DND-41 (cell line): ENCODE measurements at regions not wholly inside any gene's neighbourhood (a gene's known extent, or its start where the extent isn't known, plus 50 kb on each side); places are given as distances from the start of the nearest gene placed in this dataset.

Experiments used
- ATAC-seq: fragments of 200-7000 bp; cut with Tn5 transposase; 3 replicates; pipeline ENCODE4 v1.9.1; 2021; ENCODE audit warnings: low read depth; ENCODE audit not compliant: insufficient read depth
- DNase-seq: peaks from one replicate; pipeline ENCODE4 v3.0.0-alpha.2; 2020
- H2AFZ ChIP-seq: 2 replicates; pipeline ENCODE4 v1.6.0; 2012; ENCODE audit warnings: low read depth, low read length
- H3K27ac ChIP-seq: 2 replicates; pipeline ENCODE4 v1.5.1; 2012; ENCODE audit warnings: low read length, inconsistent platforms
- H3K27me3 ChIP-seq: fragments of 200-600 bp; sonication (generic); 2 replicates; pipeline ENCODE4 v1.6.0; 2012; ENCODE audit warnings: low read length, mild to moderate bottlenecking, inconsistent platforms; ENCODE audit not compliant: insufficient read depth, poor library complexity
- H3K36me3 ChIP-seq: 2 replicates; pipeline ENCODE4 v1.5.1; 2012; ENCODE audit warnings: low read length, inconsistent platforms; ENCODE audit not compliant: insufficient read depth
- H3K4me1 ChIP-seq: 2 replicates; pipeline ENCODE4 v1.5.1; 2012; ENCODE audit warnings: mild to moderate bottlenecking, low read length; ENCODE audit not compliant: insufficient read depth
- H3K4me2 ChIP-seq: 2 replicates; pipeline ENCODE4 v1.6.0; 2012; ENCODE audit warnings: mild to moderate bottlenecking, moderate library complexity, low read length, inconsistent platforms; ENCODE audit not compliant: insufficient read depth
- H3K4me3 ChIP-seq, 2 experiments: fragments of 200-600 bp in 1 of 2; shearing (Covaris generic) in 1 of 2; 2 replicates each; pipeline ENCODE4 v1.5.1; 2012 to 2016; ENCODE audit warnings: inconsistent platforms in 2 of 2, low read length in 2 of 2, mild to moderate bottlenecking in 2 of 2, low read depth in 1 of 2, moderate library complexity in 1 of 2
- H3K79me2 ChIP-seq: 2 replicates; pipeline ENCODE4 v1.6.0; 2012; ENCODE audit warnings: low read length, inconsistent platforms; ENCODE audit not compliant: insufficient read depth
- H3K9ac ChIP-seq: 2 replicates; pipeline ENCODE4 v1.6.0; 2012; ENCODE audit warnings: low read depth, mild to moderate bottlenecking, inconsistent platforms, low read length, moderate library complexity
- H3K9me3 ChIP-seq: 2 replicates; pipeline ENCODE4 v1.5.1; 2012; ENCODE audit warnings: low read length, moderate library complexity, mild to moderate bottlenecking, inconsistent platforms; ENCODE audit not compliant: insufficient read depth, severe bottlenecking
- H4K20me1 ChIP-seq: 2 replicates; pipeline ENCODE4 v1.6.0; 2012; ENCODE audit warnings: low read length; ENCODE audit not compliant: insufficient read depth
- EZH2 ChIP-seq: IDR thresholded peaks from 3 replicates; pipeline ENCODE4 v1.6.1; 2012; ENCODE audit warnings: borderline replicate concordance, low read depth, mild to moderate bottlenecking, moderate library complexity, low read length, inconsistent platforms; ENCODE audit not compliant: severe bottlenecking
- TF ChIP-seq, protein P1 (sequence below): IDR thresholded peaks from 2 replicates; pipeline ENCODE4 v1.5.1; 2012; ENCODE audit warnings: borderline replicate concordance, low read length, moderate library complexity, mild to moderate bottlenecking; ENCODE audit not compliant: poor library complexity, severe bottlenecking; ENCODE audit errors: extremely low read depth

DNA sequence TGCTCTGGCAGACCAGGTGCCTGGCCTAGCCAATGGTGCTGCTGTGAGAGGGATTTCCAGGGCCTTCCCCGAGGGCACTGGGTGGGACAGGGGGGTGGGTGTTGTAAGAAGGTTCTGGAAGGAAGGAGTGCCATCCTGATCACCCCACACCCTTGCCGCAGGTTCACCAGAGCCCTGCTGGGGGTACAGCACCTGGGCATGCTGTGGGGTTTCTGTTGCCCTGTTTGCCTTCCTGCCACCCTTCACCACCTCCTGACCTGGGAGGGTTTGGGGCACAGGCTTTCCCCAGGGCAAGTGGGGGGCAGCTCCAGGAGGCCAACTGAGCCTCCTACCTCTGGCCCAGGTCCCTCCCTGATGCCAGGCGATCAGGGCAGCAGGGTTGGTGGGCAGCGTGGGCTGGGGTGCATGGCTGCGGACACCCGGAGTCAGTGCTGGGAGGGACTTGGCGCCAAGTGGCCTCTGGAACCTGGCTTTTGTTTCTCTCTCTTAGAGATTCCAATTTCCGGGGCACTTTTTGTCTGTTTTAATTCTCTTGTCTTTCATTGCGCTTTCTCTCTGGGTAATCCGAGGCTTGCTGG, 318.8 kb downstream of the PTPRU start:
- Histone ChIP-seq H3K9me3 (peaks cover 6% of the 10 kb centered on the region), H4K20me1 (no peaks in the 10 kb centered on the region), H3K4me3 (no peak overlapping the region), H3K27ac (no peak overlapping the region), H3K4me1 (no peaks in the 10 kb centered on the region), H2AFZ (no peak overlapping the region), H3K9ac (no peak overlapping the region), H3K4me2 (no peak overlapping the region), H3K79me2 (no peaks in the 10 kb centered on the region), H3K27me3 (no peaks in the 10 kb centered on the region), H3K36me3 (no peaks in the 10 kb centered on the region)
- DNase-seq: no peak
- TF ChIP-seq, protein P1, sequence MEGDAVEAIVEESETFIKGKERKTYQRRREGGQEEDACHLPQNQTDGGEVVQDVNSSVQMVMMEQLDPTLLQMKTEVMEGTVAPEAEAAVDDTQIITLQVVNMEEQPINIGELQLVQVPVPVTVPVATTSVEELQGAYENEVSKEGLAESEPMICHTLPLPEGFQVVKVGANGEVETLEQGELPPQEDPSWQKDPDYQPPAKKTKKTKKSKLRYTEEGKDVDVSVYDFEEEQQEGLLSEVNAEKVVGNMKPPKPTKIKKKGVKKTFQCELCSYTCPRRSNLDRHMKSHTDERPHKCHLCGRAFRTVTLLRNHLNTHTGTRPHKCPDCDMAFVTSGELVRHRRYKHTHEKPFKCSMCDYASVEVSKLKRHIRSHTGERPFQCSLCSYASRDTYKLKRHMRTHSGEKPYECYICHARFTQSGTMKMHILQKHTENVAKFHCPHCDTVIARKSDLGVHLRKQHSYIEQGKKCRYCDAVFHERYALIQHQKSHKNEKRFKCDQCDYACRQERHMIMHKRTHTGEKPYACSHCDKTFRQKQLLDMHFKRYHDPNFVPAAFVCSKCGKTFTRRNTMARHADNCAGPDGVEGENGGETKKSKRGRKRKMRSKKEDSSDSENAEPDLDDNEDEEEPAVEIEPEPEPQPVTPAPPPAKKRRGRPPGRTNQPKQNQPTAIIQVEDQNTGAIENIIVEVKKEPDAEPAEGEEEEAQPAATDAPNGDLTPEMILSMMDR: no peak
- no peak for TF ChIP-seq EZH2
- ATAC-seq: no peak

DNA sequence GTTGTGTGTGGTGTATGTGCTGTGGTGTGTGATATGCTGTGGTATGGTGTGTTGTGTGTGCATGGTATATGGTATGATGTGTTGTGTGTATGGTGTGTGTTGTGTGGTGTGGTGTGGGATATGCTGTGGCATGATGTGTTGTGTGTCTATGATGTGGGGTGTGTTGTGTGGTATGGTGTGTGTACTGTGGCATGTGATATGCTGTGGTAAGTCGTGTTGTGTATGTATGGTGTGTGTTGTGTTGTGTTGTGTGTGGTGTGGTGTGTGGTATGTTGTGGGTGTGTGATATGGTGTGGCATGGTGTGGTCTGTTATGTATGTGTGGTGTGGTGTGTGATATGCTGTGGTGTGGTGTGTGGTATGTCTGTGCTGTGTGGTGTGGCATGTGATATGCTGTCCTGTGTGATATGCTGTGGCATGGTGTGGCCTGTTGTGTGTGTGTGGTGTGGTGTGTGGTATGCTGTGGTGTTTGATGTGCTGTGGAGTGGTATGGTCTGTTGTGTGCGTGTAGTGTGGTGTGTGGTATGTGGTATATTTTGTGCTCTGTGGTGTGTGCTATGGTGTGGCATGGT, 318.0 kb downstream of the PTPRU start:
- H3K27me3 ChIP-seq: no peaks in the 10 kb centered on the region
- peaks cover 6% of the 10 kb centered on the region for H3K9me3 ChIP-seq
- H3K36me3 ChIP-seq: no peaks in the 10 kb centered on the region
- H2AFZ ChIP-seq: no peak overlapping the region
- ATAC-seq (no peak), DNase-seq (no peak)
- no peak overlapping the region for H3K9ac ChIP-seq
- no peak overlapping the region for H3K27ac ChIP-seq
- TF ChIP-seq, protein P1: no peak
- no peak for TF ChIP-seq EZH2
- no peaks in the 10 kb centered on the region for H3K79me2 ChIP-seq
- no peak overlapping the region for H3K4me3 ChIP-seq
- no peak overlapping the region for H3K4me2 ChIP-seq
- H4K20me1 ChIP-seq: no peaks in the 10 kb centered on the region
- H3K4me1 ChIP-seq: no peaks in the 10 kb centered on the region

DNA sequence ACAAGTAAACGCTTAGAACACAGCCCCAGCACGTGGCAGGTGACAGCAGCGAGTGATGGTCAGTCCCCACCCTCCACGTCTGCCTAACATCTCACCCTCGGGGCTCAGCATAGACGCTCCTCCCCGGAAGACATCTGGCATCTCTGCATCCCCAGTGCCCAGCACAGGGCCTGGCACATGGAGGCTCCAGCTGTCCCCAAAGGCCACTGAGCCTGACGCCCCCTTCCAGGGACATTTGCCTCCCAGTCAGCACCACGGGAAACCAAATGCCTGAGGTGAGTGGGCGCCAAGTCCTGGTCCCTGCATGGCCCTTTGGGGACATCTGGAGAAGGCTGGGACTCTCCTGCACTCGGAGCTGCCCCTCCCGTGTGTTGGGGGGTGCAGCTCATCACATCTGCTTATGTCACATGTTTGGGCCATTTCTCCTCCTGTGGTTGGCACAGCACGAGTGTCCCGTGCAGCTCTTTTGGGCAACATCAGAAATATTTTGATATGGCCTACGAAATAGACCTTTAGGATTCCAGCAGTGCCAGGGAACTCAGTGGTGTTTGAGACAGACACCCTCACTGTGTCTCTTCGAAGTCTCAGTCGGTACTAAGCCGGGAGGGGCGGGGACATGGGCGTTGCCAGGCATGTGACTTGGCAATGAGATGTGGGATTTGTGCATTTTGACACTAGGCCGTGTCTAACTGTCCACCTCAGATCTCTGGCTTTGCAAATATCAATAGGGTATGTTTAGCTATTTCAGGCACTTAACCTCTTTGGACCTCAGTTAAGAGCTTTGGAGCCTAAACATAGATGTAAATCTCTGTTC, 315.0 kb downstream of the PTPRU start:
- H3K4me2 ChIP-seq: no peak overlapping the region
- no peaks in the 10 kb centered on the region for H3K27me3 ChIP-seq
- no peaks in the 10 kb centered on the region for H4K20me1 ChIP-seq
- no peaks in the 10 kb centered on the region for H3K4me1 ChIP-seq
- no peak overlapping the region for H3K4me3 ChIP-seq
- peaks cover 6% of the 10 kb centered on the region for H3K9me3 ChIP-seq
- H3K27ac ChIP-seq: no peak overlapping the region
- no peak for DNase-seq
- H2AFZ ChIP-seq: no peak overlapping the region
- no peak for ATAC-seq
- no peaks in the 10 kb centered on the region for H3K36me3 ChIP-seq
- H3K9ac ChIP-seq: no peak overlapping the region
- H3K79me2 ChIP-seq: no peaks in the 10 kb centered on the region
- TF ChIP-seq, protein P1: no peak
- TF ChIP-seq EZH2: no peak
